ENCODE measurements at regions not wholly inside any gene's neighbourhood (a gene's known extent, or its start where the extent isn't known, plus 50 kb on each side); places are given as distances from the start of the nearest gene placed in this dataset.

GRCh38 chr5:111639912-111640311 is 117.1 kb downstream of the NREP start:
- peaks cover 27% of the 10 kb centered on the region for H3K9me3 Mint-ChIP-seq

GRCh38 chr5:111636736-111637135 is 120.3 kb downstream of the NREP start:
- Mint-ChIP-seq H3K27ac (no peak overlapping the region), H3K27me3 (ENCODE audit: insufficient read depth, low read depth) (no peaks in the 10 kb centered on the region), H3K4me1 (no peaks in the 10 kb centered on the region), H3K36me3 (no peaks in the 10 kb centered on the region), H3K9me3 (peaks cover 27% of the 10 kb centered on the region), H3K4me3 (no peak overlapping the region)
- no peaks in the 10 kb centered on the region for H3F3A ChIP-seq (ENCODE audit: low read depth)
- DNase-seq (ENCODE audit: low spot score) = no peak
- H2AFZ ChIP-seq (replicated peaks) = no peak overlapping the region
- no peaks in the 10 kb centered on the region for H3K79me2 ChIP-seq (ENCODE audit: low read depth)
- no peaks in the 10 kb centered on the region for H3K4me1 ChIP-seq
- no peaks in the 10 kb centered on the region for H3K36me3 ChIP-seq
- TF ChIP-seq EZH2phosphoT487 (IDR thresholded peaks at IDR 0.05) = no peak
- TF ChIP-seq EZH2 (IDR thresholded peaks at IDR 0.05) = no peak
- TF ChIP-seq CTCF (IDR thresholded peaks at IDR 0.05) = no peak
- no peak overlapping the region for H3K9ac ChIP-seq
- H3K27ac ChIP-seq = no peak overlapping the region
- no peaks in the 10 kb centered on the region for H3K9me3 ChIP-seq (ENCODE audit: low read depth)
- no peaks in the 10 kb centered on the region for H3K27me3 ChIP-seq
- no peaks in the 10 kb centered on the region for H4K20me1 ChIP-seq (ENCODE audit: low read depth)
- no peak overlapping the region for H3K4me3 ChIP-seq
- no peak overlapping the region for H3K4me2 ChIP-seq

More at GRCh38 chr5:111639912-111640311, 117.1 kb downstream of the NREP start:
- Mint-ChIP-seq H3K4me1 (no peaks in the 10 kb centered on the region), H3K4me3 (no peak overlapping the region), H3K27ac (no peak overlapping the region), H3K36me3 (no peaks in the 10 kb centered on the region), H3K27me3 (ENCODE audit: insufficient read depth, low read depth) (no peaks in the 10 kb centered on the region)
- H3K9ac ChIP-seq = no peak overlapping the region
- H3K27me3 ChIP-seq = no peaks in the 10 kb centered on the region
- TF ChIP-seq CTCF (IDR thresholded peaks at IDR 0.05) (no peak), EZH2 (IDR thresholded peaks at IDR 0.05) (no peak), EZH2phosphoT487 (IDR thresholded peaks at IDR 0.05) (no peak)
- no peaks in the 10 kb centered on the region for H3K36me3 ChIP-seq
- no peaks in the 10 kb centered on the region for H4K20me1 ChIP-seq (ENCODE audit: low read depth)
- no peak overlapping the region for H3K27ac ChIP-seq
- H3F3A ChIP-seq (ENCODE audit: low read depth) = no peaks in the 10 kb centered on the region
- DNase-seq (ENCODE audit: low spot score) = no peak
- H3K9me3 ChIP-seq (ENCODE audit: low read depth) = no peaks in the 10 kb centered on the region
- no peaks in the 10 kb centered on the region for H3K79me2 ChIP-seq (ENCODE audit: low read depth)
- no peak overlapping the region for H3K4me2 ChIP-seq
- no peak overlapping the region for H3K4me3 ChIP-seq
- H2AFZ ChIP-seq (replicated peaks) = no peak overlapping the region
- no peaks in the 10 kb centered on the region for H3K4me1 ChIP-seq

GRCh38 chr5:111635916-111636570 is 121.0 kb downstream of the NREP start:
- Histone ChIP-seq H3K4me1 (no peaks in the 10 kb centered on the region), H3K4me2 (no peak overlapping the region), H4K20me1 (ENCODE audit: low read depth) (no peaks in the 10 kb centered on the region), H3K27ac (no peak overlapping the region), H2AFZ (replicated peaks) (no peak overlapping the region), H3K36me3 (no peaks in the 10 kb centered on the region), H3K9me3 (ENCODE audit: low read depth) (no peaks in the 10 kb centered on the region), H3F3A (ENCODE audit: low read depth) (no peaks in the 10 kb centered on the region), H3K79me2 (ENCODE audit: low read depth) (no peaks in the 10 kb centered on the region), H3K4me3 (no peak overlapping the region), H3K9ac (no peak overlapping the region), H3K27me3 (no peaks in the 10 kb centered on the region)
- no peaks in the 10 kb centered on the region for H3K4me1 Mint-ChIP-seq
- TF ChIP-seq EZH2 (IDR thresholded peaks at IDR 0.05) = no peak
- no peak for TF ChIP-seq CTCF (IDR thresholded peaks at IDR 0.05)
- no peaks in the 10 kb centered on the region for H3K27me3 Mint-ChIP-seq (ENCODE audit: insufficient read depth, low read depth)
- no peak overlapping the region for H3K4me3 Mint-ChIP-seq
- H3K27ac Mint-ChIP-seq = no peak overlapping the region
- no peaks in the 10 kb centered on the region for H3K36me3 Mint-ChIP-seq
- peaks cover 27% of the 10 kb centered on the region for H3K9me3 Mint-ChIP-seq
- DNase-seq (ENCODE audit: low spot score) = no peak
